Activated naive CD8-positive, alpha-beta T cell treated with anti-CD3 and anti-CD28 coated beads, Interleukin-2, amount 10 ng/mL, durations not matched to agents 7 days and 5 days (primary cell): ENCODE measurements at regions not wholly inside any gene's neighbourhood (a gene's known extent, or its start where the extent isn't known, plus 50 kb on each side); places are given as distances from the start of the nearest gene placed in this dataset.

Source experiments
- ATAC-seq: fragments of 150-1000 bp; cut with Tn5 transposase; one replicate; pipeline ENCODE4 v1.10.0; 2021; ENCODE audit warnings: low read depth, moderate library complexity
- POLR2A ChIA-PET: fragments of 350-600 bp; sonication (Branson Sonifier 250); formaldehyde crosslinking; loops from one replicate; lab custom pipeline; 2021; ENCODE audit warnings: antibody characterized with exemption; lab: Charles Lee
- DNase-seq: peaks from one replicate; pipeline ENCODE4 v3.0.0; 2021
- H3K27ac Mint-ChIP-seq: one replicate; pipeline ENCODE4 v1.8.0; 2022; ENCODE audit warnings: mild to moderate bottlenecking, mixed read lengths
- H3K27me3 Mint-ChIP-seq: one replicate; pipeline ENCODE4 v1.8.0; 2022; ENCODE audit warnings: mild to moderate bottlenecking, moderate library complexity, mixed read lengths
- H3K36me3 Mint-ChIP-seq: one replicate; pipeline ENCODE4 v1.8.0; 2021; ENCODE audit warnings: mild to moderate bottlenecking, mixed read lengths
- H3K4me1 Mint-ChIP-seq: one replicate; pipeline ENCODE4 v1.8.0; 2021; ENCODE audit warnings: mixed read lengths
- H3K4me3 Mint-ChIP-seq: one replicate; pipeline ENCODE4 v1.8.0; 2022; ENCODE audit warnings: mild to moderate bottlenecking, moderate library complexity, mixed read lengths
- H3K9me3 Mint-ChIP-seq: one replicate; pipeline ENCODE4 v1.8.0; 2021; ENCODE audit warnings: mixed read lengths

GRCh38 chr1:96473791-96474434 lies 247.7 kb upstream of the PTBP2 start:
- no peak overlapping the region for H3K27ac Mint-ChIP-seq
- no peaks in the 10 kb centered on the region for H3K4me1 Mint-ChIP-seq
- H3K36me3 Mint-ChIP-seq, result no peaks in the 10 kb centered on the region
- no peaks in the 10 kb centered on the region for H3K27me3 Mint-ChIP-seq
- peaks cover 5% of the 10 kb centered on the region for H3K9me3 Mint-ChIP-seq
- H3K4me3 Mint-ChIP-seq, result no peak overlapping the region
- no peak for DNase-seq
- ATAC-seq, result no peak
- POLR2A ChIA-PET, result no interaction called here

- ATAC-seq (no peak), DNase-seq (no peak)
- no peaks in the 10 kb centered on the region for H3K4me1 Mint-ChIP-seq
- H3K4me3 Mint-ChIP-seq, result no peak overlapping the region
- POLR2A ChIA-PET, result no interaction called here
- H3K36me3 Mint-ChIP-seq, result no peaks in the 10 kb centered on the region
- H3K27ac Mint-ChIP-seq, result no peak overlapping the region
- H3K9me3 Mint-ChIP-seq, result peaks cover 5% of the 10 kb centered on the region
- H3K27me3 Mint-ChIP-seq, result no peaks in the 10 kb centered on the region
These were observed 246.4 kb upstream of the PTBP2 start for GRCh38 chr1:96474985-96475743.

GRCh38 chr1:96475903-96476302 lies 245.7 kb upstream of the PTBP2 start:
- H3K9me3 Mint-ChIP-seq, result peaks cover 8% of the 10 kb centered on the region
- no peaks in the 10 kb centered on the region for H3K4me1 Mint-ChIP-seq
- H3K36me3 Mint-ChIP-seq, result no peaks in the 10 kb centered on the region
- H3K27me3 Mint-ChIP-seq, result no peaks in the 10 kb centered on the region
- no peak overlapping the region for H3K4me3 Mint-ChIP-seq
- no peak overlapping the region for H3K27ac Mint-ChIP-seq
- POLR2A ChIA-PET, result no interaction called here
- ATAC-seq, result no peak
- no peak for DNase-seq

- ATAC-seq (no peak), DNase-seq (no peak)
- Mint-ChIP-seq H3K36me3 (no peaks in the 10 kb centered on the region), H3K4me3 (no peak overlapping the region), H3K27me3 (no peaks in the 10 kb centered on the region), H3K4me1 (no peaks in the 10 kb centered on the region), H3K27ac (no peak overlapping the region), H3K9me3 (peaks cover 3% of the 10 kb centered on the region)
- POLR2A ChIA-PET, result no interaction called here
These were observed 243.4 kb upstream of the PTBP2 start for GRCh38 chr1:96478228-96478627.

GRCh38 chr1:96481409-96481808 lies 240.2 kb upstream of the PTBP2 start:
- Mint-ChIP-seq H3K27ac (no peak overlapping the region), H3K4me1 (no peaks in the 10 kb centered on the region), H3K36me3 (no peaks in the 10 kb centered on the region), H3K27me3 (no peaks in the 10 kb centered on the region), H3K4me3 (no peak overlapping the region), H3K9me3 (peaks cover 3% of the 10 kb centered on the region)
- ATAC-seq (no peak), DNase-seq (no peak)
- POLR2A ChIA-PET, result no interaction called here

GRCh38 chr1:96482616-96483015 lies 239.0 kb upstream of the PTBP2 start:
- no peak for ATAC-seq
- DNase-seq, result no peak
- no peak overlapping the region for H3K27ac Mint-ChIP-seq

GRCh38 chr1:96487394-96487793 lies 234.2 kb upstream of the PTBP2 start:
- H3K4me3 Mint-ChIP-seq, result no peak overlapping the region

More at GRCh38 chr1:96482616-96483015, 239.0 kb upstream of the PTBP2 start:
- Mint-ChIP-seq H3K9me3 (peaks cover 3% of the 10 kb centered on the region), H3K36me3 (no peaks in the 10 kb centered on the region), H3K4me1 (no peaks in the 10 kb centered on the region), H3K4me3 (no peak overlapping the region), H3K27me3 (no peaks in the 10 kb centered on the region)
- POLR2A ChIA-PET, result no interaction called here

GRCh38 chr1:96487971-96488370 lies 233.6 kb upstream of the PTBP2 start:
- Mint-ChIP-seq H3K27ac (no peak overlapping the region), H3K4me1 (no peaks in the 10 kb centered on the region), H3K27me3 (no peaks in the 10 kb centered on the region), H3K9me3 (no peaks in the 10 kb centered on the region), H3K4me3 (no peak overlapping the region), H3K36me3 (no peaks in the 10 kb centered on the region)
- POLR2A ChIA-PET, result no interaction called here
- DNase-seq, result no peak
- ATAC-seq, result no peak

More at GRCh38 chr1:96487394-96487793, 234.2 kb upstream of the PTBP2 start:
- no peak for DNase-seq
- H3K36me3 Mint-ChIP-seq, result no peaks in the 10 kb centered on the region
- ATAC-seq, result no peak
- no peaks in the 10 kb centered on the region for H3K27me3 Mint-ChIP-seq
- no peaks in the 10 kb centered on the region for H3K9me3 Mint-ChIP-seq
- H3K4me1 Mint-ChIP-seq, result no peaks in the 10 kb centered on the region
- POLR2A ChIA-PET, result no interaction called here
- no peak overlapping the region for H3K27ac Mint-ChIP-seq

GRCh38 chr1:96488777-96489176 lies 232.8 kb upstream of the PTBP2 start:
- DNase-seq (no peak), ATAC-seq (no peak)
- no peaks in the 10 kb centered on the region for H3K4me1 Mint-ChIP-seq
- no peaks in the 10 kb centered on the region for H3K27me3 Mint-ChIP-seq
- H3K27ac Mint-ChIP-seq, result no peak overlapping the region
- no peaks in the 10 kb centered on the region for H3K36me3 Mint-ChIP-seq
- H3K4me3 Mint-ChIP-seq, result no peak overlapping the region
- POLR2A ChIA-PET, result no interaction called here
- no peaks in the 10 kb centered on the region for H3K9me3 Mint-ChIP-seq

- no peak for ATAC-seq
- Mint-ChIP-seq H3K4me3 (no peak overlapping the region), H3K36me3 (no peaks in the 10 kb centered on the region)
These were observed 229.3 kb upstream of the PTBP2 start for GRCh38 chr1:96492236-96492635.

GRCh38 chr1:96498744-96499340 lies 222.7 kb upstream of the PTBP2 start:
- no peaks in the 10 kb centered on the region for H3K9me3 Mint-ChIP-seq

More at GRCh38 chr1:96492236-96492635, 229.3 kb upstream of the PTBP2 start:
- H3K9me3 Mint-ChIP-seq, result no peaks in the 10 kb centered on the region
- no peak for DNase-seq
- no peaks in the 10 kb centered on the region for H3K27me3 Mint-ChIP-seq
- no peaks in the 10 kb centered on the region for H3K4me1 Mint-ChIP-seq
- no peak overlapping the region for H3K27ac Mint-ChIP-seq
- POLR2A ChIA-PET, result no interaction called here

GRCh38 chr1:96508233-96508632 lies 213.4 kb upstream of the PTBP2 start:
- no peaks in the 10 kb centered on the region for H3K9me3 Mint-ChIP-seq
- ATAC-seq, result no peak
- no peak overlapping the region for H3K27ac Mint-ChIP-seq
- no peak for DNase-seq
- H3K4me1 Mint-ChIP-seq, result no peaks in the 10 kb centered on the region
- no peak overlapping the region for H3K4me3 Mint-ChIP-seq
- no peaks in the 10 kb centered on the region for H3K36me3 Mint-ChIP-seq
- no peaks in the 10 kb centered on the region for H3K27me3 Mint-ChIP-seq
- POLR2A ChIA-PET, result no interaction called here

More at GRCh38 chr1:96498744-96499340, 222.7 kb upstream of the PTBP2 start:
- Mint-ChIP-seq H3K27me3 (no peaks in the 10 kb centered on the region), H3K27ac (no peak overlapping the region), H3K4me1 (no peaks in the 10 kb centered on the region), H3K36me3 (no peaks in the 10 kb centered on the region), H3K4me3 (no peak overlapping the region)
- POLR2A ChIA-PET, result no interaction called here
- no peak for DNase-seq
- ATAC-seq, result no peak

GRCh38 chr1:96509339-96509738 lies 212.2 kb upstream of the PTBP2 start:
- H3K4me1 Mint-ChIP-seq, result no peaks in the 10 kb centered on the region
- no peak for DNase-seq
- H3K9me3 Mint-ChIP-seq, result no peaks in the 10 kb centered on the region
- no peak overlapping the region for H3K27ac Mint-ChIP-seq
- no peak for ATAC-seq
- H3K4me3 Mint-ChIP-seq, result no peak overlapping the region
- no peaks in the 10 kb centered on the region for H3K27me3 Mint-ChIP-seq
- POLR2A ChIA-PET, result no interaction called here
- H3K36me3 Mint-ChIP-seq, result no peaks in the 10 kb centered on the region

GRCh38 chr1:96509951-96510350 lies 211.6 kb upstream of the PTBP2 start:
- ATAC-seq, result no peak
- no peak overlapping the region for H3K4me3 Mint-ChIP-seq
- DNase-seq, result no peak
- POLR2A ChIA-PET, result no interaction called here
- no peaks in the 10 kb centered on the region for H3K4me1 Mint-ChIP-seq
- no peaks in the 10 kb centered on the region for H3K36me3 Mint-ChIP-seq
- H3K27ac Mint-ChIP-seq, result no peak overlapping the region
- H3K9me3 Mint-ChIP-seq, result no peaks in the 10 kb centered on the region
- H3K27me3 Mint-ChIP-seq, result no peaks in the 10 kb centered on the region
